22Rv1 (cell line): ENCODE measurements at regions not wholly inside any gene's neighbourhood (a gene's known extent, or its start where the extent isn't known, plus 50 kb on each side); places are given as distances from the start of the nearest gene placed in this dataset.

Experiments used
- CTCF ChIP-seq: fragments of 450-650 bp; IDR thresholded peaks from 2 replicates; pipeline ENCODE4 v1.5.1; 2017; ENCODE audit warnings: mild to moderate bottlenecking
- ZFX ChIP-seq: fragments of 450-650 bp; IDR thresholded peaks from 2 replicates; pipeline ENCODE4 v1.6.1; 2017; ENCODE audit warnings: antibody characterized with exemption, borderline replicate concordance

GRCh38 chr1:199667089-199667488 lies 360.4 kb upstream of the NR5A2 start:
- TF ChIP-seq CTCF (no peak), ZFX (no peak)
